Central memory CD8-positive, alpha-beta T cell (primary cell): ENCODE measurements at regions not wholly inside any gene's neighbourhood (a gene's known extent, or its start where the extent isn't known, plus 50 kb on each side); places are given as distances from the start of the nearest gene placed in this dataset.

Source experiments
- ATAC-seq: fragments of 150-1000 bp; cut with Tn5 transposase; replicated peaks from 2 replicates; pipeline ENCODE4 v1.10.0; 2022; ENCODE audit warnings: mild to moderate bottlenecking, moderate FRiP score, moderate number of reproducible peaks; ENCODE audit not compliant: poor library complexity, severe bottlenecking; ENCODE audit errors: extremely low read depth
- DNase-seq, 2 donors: peaks; one replicate each; pipeline ENCODE4 v3.0.0; 2021; ENCODE audit warnings: low spot score in 2 of 2
- H3K27ac Mint-ChIP-seq: one replicate; pipeline ENCODE4 v1.8.0; 2022; ENCODE audit warnings: low read depth, mild to moderate bottlenecking, moderate library complexity, mixed read lengths
- H3K27me3 Mint-ChIP-seq: one replicate; pipeline ENCODE4 v1.8.0; 2022; ENCODE audit warnings: mixed read lengths
- H3K36me3 Mint-ChIP-seq: one replicate; pipeline ENCODE4 v1.8.0; 2022; ENCODE audit warnings: mild to moderate bottlenecking, moderate library complexity, mixed read lengths; ENCODE audit not compliant: insufficient read depth
- H3K4me1 Mint-ChIP-seq: one replicate; pipeline ENCODE4 v1.8.0; 2022; ENCODE audit warnings: mixed read lengths
- H3K4me3 Mint-ChIP-seq: one replicate; pipeline ENCODE4 v1.8.0; 2022; ENCODE audit warnings: mild to moderate bottlenecking, moderate library complexity, mixed read lengths
- H3K9me3 Mint-ChIP-seq: one replicate; pipeline ENCODE4 v1.8.0; 2022; ENCODE audit warnings: mixed read lengths

DNA sequence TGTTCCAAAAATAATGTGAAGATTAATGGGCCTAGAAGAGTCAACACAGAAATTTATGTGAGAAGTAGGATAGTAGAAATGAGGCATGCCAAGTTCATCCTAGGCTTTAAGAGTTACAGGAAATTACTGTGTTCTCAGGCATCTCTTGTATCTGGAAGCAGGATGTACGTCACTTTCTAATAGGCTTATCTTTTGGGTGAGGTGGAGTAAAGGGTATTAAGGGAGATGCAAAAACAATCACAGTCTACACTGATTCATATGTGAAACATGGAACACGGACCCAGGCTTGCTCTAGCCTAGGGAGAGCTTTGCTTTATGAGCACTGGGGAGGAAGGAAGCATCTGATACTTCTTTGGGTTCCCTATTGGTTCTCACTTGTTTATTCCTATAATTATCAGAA, 84.5 kb upstream of the RGS4 start:
- no peaks in the 10 kb centered on the region for H3K4me1 Mint-ChIP-seq
- H3K27ac Mint-ChIP-seq, result no peak overlapping the region
- H3K27me3 Mint-ChIP-seq, result peaks cover 55% of the 10 kb centered on the region
- H3K36me3 Mint-ChIP-seq, result no peaks in the 10 kb centered on the region
- DNase-seq, result no peak
- H3K9me3 Mint-ChIP-seq, result no peaks in the 10 kb centered on the region
- H3K4me3 Mint-ChIP-seq, result no peak overlapping the region
- ATAC-seq, result no peak

DNA sequence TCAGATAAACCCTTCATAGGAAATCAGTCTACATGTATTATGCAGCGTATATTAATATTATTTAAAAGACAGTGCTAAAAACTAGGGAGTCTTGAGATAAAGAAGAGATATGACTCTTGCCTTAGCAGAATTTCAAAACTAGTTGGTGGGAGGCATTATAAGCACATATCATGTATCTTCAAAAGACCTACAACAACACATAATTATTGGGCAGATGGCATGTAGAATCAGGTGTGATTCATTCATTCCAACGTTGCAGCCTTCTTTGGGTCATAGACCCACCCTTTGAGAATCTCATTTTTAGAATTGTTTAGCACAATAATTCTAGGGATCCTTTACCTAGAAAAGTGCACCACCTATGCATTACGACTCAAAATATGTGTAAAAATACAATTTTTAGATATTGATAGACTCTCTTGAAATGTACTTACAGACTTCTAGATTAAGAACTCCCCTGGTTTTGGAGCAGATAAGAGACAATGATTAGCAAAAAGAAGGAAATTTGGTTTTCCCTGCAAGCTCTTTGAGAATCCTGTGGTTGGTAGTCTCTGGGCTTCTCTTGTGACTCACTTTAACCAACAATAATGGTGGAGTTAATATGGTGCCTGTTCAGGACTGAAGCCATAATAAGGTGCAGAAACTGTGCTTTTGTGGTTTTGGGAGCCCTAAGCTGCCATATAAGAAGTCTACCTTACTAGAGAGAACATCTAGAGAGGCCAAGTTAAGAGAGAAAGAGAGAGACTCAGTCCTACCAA, 85.3 kb upstream of the RGS4 start:
- ATAC-seq (no peak), DNase-seq (no peak)
- Mint-ChIP-seq H3K4me1 (no peaks in the 10 kb centered on the region), H3K9me3 (no peaks in the 10 kb centered on the region), H3K27me3 (peaks cover 47% of the 10 kb centered on the region), H3K27ac (no peak overlapping the region), H3K4me3 (no peak overlapping the region), H3K36me3 (no peaks in the 10 kb centered on the region)

DNA sequence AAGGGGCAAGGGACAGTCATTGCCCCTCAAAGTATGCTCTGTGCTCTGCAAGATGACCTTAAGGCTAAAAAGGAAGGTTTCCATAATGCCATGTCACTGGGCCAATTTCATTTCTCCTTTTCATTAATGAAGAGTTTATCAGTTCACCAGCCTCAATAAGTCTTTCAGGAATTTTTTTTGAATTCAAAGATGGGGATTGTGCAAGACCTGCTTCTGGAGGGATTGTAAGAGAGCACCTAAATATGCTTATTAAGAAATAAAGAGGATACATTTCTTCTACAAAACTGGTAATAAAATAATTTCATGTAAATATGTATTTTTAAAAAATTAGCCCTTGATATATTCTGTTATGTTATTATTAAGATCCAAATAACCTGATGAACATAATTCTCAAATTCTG, 86.8 kb upstream of the RGS4 start:
- DNase-seq (no peak), ATAC-seq (no peak)
- Mint-ChIP-seq H3K27ac (no peak overlapping the region), H3K4me1 (no peaks in the 10 kb centered on the region), H3K4me3 (no peak overlapping the region), H3K9me3 (no peaks in the 10 kb centered on the region), H3K36me3 (no peaks in the 10 kb centered on the region), H3K27me3 (peaks cover 45% of the 10 kb centered on the region)

GRCh38 chr1:162977944-162978568, 91.1 kb upstream of the RGS4 start:
- Mint-ChIP-seq H3K36me3 (no peaks in the 10 kb centered on the region), H3K27ac (no peak overlapping the region), H3K4me1 (no peaks in the 10 kb centered on the region), H3K4me3 (no peak overlapping the region), H3K27me3 (peaks cover 25% of the 10 kb centered on the region), H3K9me3 (no peaks in the 10 kb centered on the region)
- no peak for ATAC-seq
- DNase-seq, result no peak

DNA sequence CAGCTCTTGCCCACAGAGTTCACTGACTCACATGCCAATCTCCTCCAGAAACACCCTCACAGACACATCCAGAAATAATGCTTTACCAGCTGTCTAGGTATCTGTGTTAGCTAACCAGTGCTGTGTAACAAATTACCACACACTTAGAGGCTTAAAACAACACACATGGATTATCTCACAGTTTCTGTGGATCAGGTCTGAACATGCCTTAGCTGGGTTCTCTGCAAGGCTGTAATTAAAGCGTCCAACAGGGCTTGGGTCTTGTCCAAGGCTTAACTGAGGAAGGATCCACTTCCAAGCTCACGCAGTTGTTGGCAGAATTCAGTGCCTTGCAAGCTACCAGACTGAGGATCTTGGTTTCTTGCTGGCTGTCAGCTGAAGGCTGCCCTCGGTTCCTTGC, 92.5 kb upstream of the RGS4 start:
- Mint-ChIP-seq H3K36me3 (no peaks in the 10 kb centered on the region), H3K27ac (no peak overlapping the region), H3K9me3 (no peaks in the 10 kb centered on the region), H3K4me3 (no peak overlapping the region), H3K4me1 (no peaks in the 10 kb centered on the region), H3K27me3 (peaks cover 12% of the 10 kb centered on the region)
- DNase-seq (no peak), ATAC-seq (no peak)

- no peak for ATAC-seq
- Mint-ChIP-seq H3K27ac (no peak overlapping the region), H3K36me3 (no peaks in the 10 kb centered on the region), H3K27me3 (no peaks in the 10 kb centered on the region), H3K4me1 (no peaks in the 10 kb centered on the region), H3K4me3 (no peak overlapping the region), H3K9me3 (no peaks in the 10 kb centered on the region)
- no peak for DNase-seq
Observed at GRCh38 chr1:162974810-162975209, 94.4 kb upstream of the RGS4 start.

- Mint-ChIP-seq H3K9me3 (no peaks in the 10 kb centered on the region), H3K4me3 (no peak overlapping the region), H3K27me3 (no peaks in the 10 kb centered on the region), H3K27ac (no peak overlapping the region), H3K36me3 (no peaks in the 10 kb centered on the region), H3K4me1 (no peaks in the 10 kb centered on the region)
- ATAC-seq, result no peak
- DNase-seq, result no peak
Observed at GRCh38 chr1:162973381-162973795, 95.8 kb upstream of the RGS4 start.

GRCh38 chr1:162972773-162973172, 96.4 kb upstream of the RGS4 start:
- H3K36me3 Mint-ChIP-seq, result no peaks in the 10 kb centered on the region
- ATAC-seq (no peak), DNase-seq (no peak)
- H3K4me3 Mint-ChIP-seq, result no peak overlapping the region
- H3K9me3 Mint-ChIP-seq, result no peaks in the 10 kb centered on the region
- no peaks in the 10 kb centered on the region for H3K27me3 Mint-ChIP-seq
- no peaks in the 10 kb centered on the region for H3K4me1 Mint-ChIP-seq
- H3K27ac Mint-ChIP-seq, result no peak overlapping the region

GRCh38 chr1:162970021-162970420, 99.1 kb upstream of the RGS4 start:
- no peaks in the 10 kb centered on the region for H3K36me3 Mint-ChIP-seq
- no peak overlapping the region for H3K4me3 Mint-ChIP-seq
- no peaks in the 10 kb centered on the region for H3K9me3 Mint-ChIP-seq
- ATAC-seq (no peak), DNase-seq (no peak)
- H3K27ac Mint-ChIP-seq, result no peak overlapping the region
- no peaks in the 10 kb centered on the region for H3K4me1 Mint-ChIP-seq
- H3K27me3 Mint-ChIP-seq, result no peaks in the 10 kb centered on the region

DNA sequence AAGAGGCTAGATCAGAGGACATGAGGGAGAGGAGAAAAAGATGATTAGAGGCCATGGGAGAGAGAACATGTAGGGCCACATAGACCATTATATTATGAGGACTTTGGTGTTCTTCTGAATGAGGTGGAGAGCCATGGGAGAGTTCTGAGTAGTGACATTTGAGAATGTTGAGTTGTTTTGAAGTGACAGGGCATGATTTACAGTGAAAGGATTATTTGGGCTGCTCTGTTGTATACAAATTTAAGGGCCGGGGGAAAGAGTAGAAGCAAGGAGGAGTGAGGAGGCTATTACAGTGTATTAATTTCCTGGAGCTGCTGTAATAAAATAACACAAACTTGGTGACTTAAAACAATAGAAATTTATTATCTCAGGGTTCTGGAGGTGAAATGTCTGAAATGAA, 102.5 kb upstream of the RGS4 start:
- no peaks in the 10 kb centered on the region for H3K36me3 Mint-ChIP-seq
- no peak for DNase-seq
- H3K27me3 Mint-ChIP-seq, result peaks cover 6% of the 10 kb centered on the region
- no peak for ATAC-seq
- H3K4me1 Mint-ChIP-seq, result no peaks in the 10 kb centered on the region
- no peaks in the 10 kb centered on the region for H3K9me3 Mint-ChIP-seq
- no peak overlapping the region for H3K4me3 Mint-ChIP-seq
- no peak overlapping the region for H3K27ac Mint-ChIP-seq

- Mint-ChIP-seq H3K4me1 (no peaks in the 10 kb centered on the region), H3K36me3 (no peaks in the 10 kb centered on the region), H3K27me3 (peaks cover 10% of the 10 kb centered on the region), H3K9me3 (no peaks in the 10 kb centered on the region), H3K4me3 (no peak overlapping the region), H3K27ac (no peak overlapping the region)
- DNase-seq, result no peak
- ATAC-seq, result no peak
Observed at GRCh38 chr1:162964901-162965300, 103.9 kb upstream of the CCDC190 start.

GRCh38 chr1:162956922-162957321, 95.9 kb upstream of the CCDC190 start:
- Mint-ChIP-seq H3K4me1 (no peaks in the 10 kb centered on the region), H3K27ac (no peak overlapping the region), H3K27me3 (peaks cover 55% of the 10 kb centered on the region), H3K4me3 (no peak overlapping the region), H3K36me3 (no peaks in the 10 kb centered on the region), H3K9me3 (no peaks in the 10 kb centered on the region)
- no peak for DNase-seq
- no peak for ATAC-seq

DNA sequence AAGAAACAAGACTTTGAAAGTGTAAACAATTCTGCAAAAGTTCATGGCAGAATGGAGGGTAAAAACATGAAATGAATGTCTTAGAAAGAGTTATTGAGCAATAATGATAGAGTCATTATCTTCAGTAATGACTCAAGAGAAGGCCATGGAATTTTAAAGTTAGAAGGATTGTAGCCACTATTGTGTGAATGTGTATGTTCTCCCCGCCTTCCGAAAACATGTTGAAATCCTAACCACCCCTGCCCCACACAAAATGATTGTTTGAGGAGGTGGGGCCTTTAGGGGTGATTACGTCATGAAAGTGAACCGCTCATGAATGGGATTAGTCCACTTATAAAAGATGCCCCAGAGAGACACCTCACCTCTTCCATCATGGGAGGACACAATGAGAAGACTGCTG, 93.8 kb upstream of the CCDC190 start:
- no peak for ATAC-seq
- H3K36me3 Mint-ChIP-seq, result no peaks in the 10 kb centered on the region

More for the DNA sequence above, 93.8 kb upstream of the CCDC190 start:
- Mint-ChIP-seq H3K27ac (no peak overlapping the region), H3K4me1 (no peaks in the 10 kb centered on the region), H3K27me3 (peaks cover 48% of the 10 kb centered on the region), H3K4me3 (no peak overlapping the region), H3K9me3 (no peaks in the 10 kb centered on the region)
- no peak for DNase-seq
